Hepatocyte (in vitro differentiated cells): ENCODE measurements at regions not wholly inside any gene's neighbourhood (a gene's known extent, or its start where the extent isn't known, plus 50 kb on each side); places are given as distances from the start of the nearest gene placed in this dataset.

ENCODE experiments used
- DNase-seq: peaks from one replicate; pipeline ENCODE4 v3.0.0-alpha.2; 2016; ENCODE audit warnings: low spot score
- H2AFZ ChIP-seq: fragments of 200-600 bp; sonication (generic); 2 replicates; pipeline ENCODE4 v1.6.0; 2016; ENCODE audit warnings: antibody characterized with exemption, mild to moderate bottlenecking
- H3K27ac ChIP-seq: fragments of 200-600 bp; sonication (generic); 2 replicates; pipeline ENCODE4 v1.5.1; 2016; ENCODE audit warnings: mild to moderate bottlenecking
- H3K27me3 ChIP-seq: fragments of 200-600 bp; sonication (generic); 2 replicates; pipeline ENCODE4 v1.6.1; 2016
- H3K36me3 ChIP-seq: fragments of 200-600 bp; sonication (generic); replicated peaks from 2 replicates; pipeline ENCODE4 v1.5.1; 2016; ENCODE audit warnings: low read depth; ENCODE audit not compliant: insufficient read depth
- H3K4me1 ChIP-seq: fragments of 200-600 bp; sonication (generic); 2 replicates; pipeline ENCODE4 v1.5.1; 2016; ENCODE audit warnings: mild to moderate bottlenecking, moderate library complexity; ENCODE audit not compliant: insufficient read depth
- H3K4me2 ChIP-seq: fragments of 200-600 bp; sonication (generic); 2 replicates; pipeline ENCODE4 v1.6.0; 2016
- H3K4me3 ChIP-seq: fragments of 200-600 bp; sonication (generic); 2 replicates; pipeline ENCODE4 v1.5.1; 2016; ENCODE audit warnings: mild to moderate bottlenecking
- H3K79me2 ChIP-seq: fragments of 200-600 bp; sonication (generic); 2 replicates; pipeline ENCODE4 v1.6.0; 2017; ENCODE audit warnings: mild to moderate bottlenecking
- H3K9me2 ChIP-seq: fragments of 200-600 bp; sonication (generic); replicated peaks from 2 replicates; pipeline ENCODE4 v1.6.0; 2017; ENCODE audit warnings: mild to moderate bottlenecking; ENCODE audit not compliant: insufficient read depth
- H3K9me3 ChIP-seq: fragments of 200-600 bp; sonication (generic); 2 replicates; pipeline ENCODE4 v1.5.1; 2016; ENCODE audit warnings: low read depth, mild to moderate bottlenecking
- H4K20me1 ChIP-seq: fragments of 200-600 bp; sonication (generic); 2 replicates; pipeline ENCODE4 v1.6.0; 2016; ENCODE audit warnings: mild to moderate bottlenecking; ENCODE audit not compliant: insufficient read depth, poor library complexity, severe bottlenecking
- EZH2 ChIP-seq: fragments of 200-600 bp; sonication (generic); IDR thresholded peaks from 2 replicates; pipeline ENCODE4 v1.6.1; 2016; ENCODE audit warnings: antibody characterized with exemption, mild to moderate bottlenecking, borderline replicate concordance
- EZH2phosphoT487 ChIP-seq: fragments of 200-600 bp; sonication (generic); IDR thresholded peaks from one replicate; pipeline ENCODE4 v1.6.1; 2018; ENCODE audit warnings: antibody characterized with exemption, mild to moderate bottlenecking, low read depth, moderate library complexity; ENCODE audit not compliant: unreplicated experiment, severe bottlenecking
- WGBS: methylation state at CpG from one replicate; pipeline ENCODE4 v1.1.6; 2016; ENCODE audit warnings: low lambda C conversion rate; ENCODE audit errors: missing lambda C conversion rate; 5-methylcytosine and 5-hydroxymethylcytosine counted together
- TF ChIP-seq, protein P1 (sequence below): fragments of 200-600 bp; sonication (generic); IDR thresholded peaks from 2 replicates; pipeline ENCODE4 v1.5.1; 2016; ENCODE audit warnings: antibody characterized with exemption, mild to moderate bottlenecking; ENCODE audit not compliant: poor library complexity

DNA sequence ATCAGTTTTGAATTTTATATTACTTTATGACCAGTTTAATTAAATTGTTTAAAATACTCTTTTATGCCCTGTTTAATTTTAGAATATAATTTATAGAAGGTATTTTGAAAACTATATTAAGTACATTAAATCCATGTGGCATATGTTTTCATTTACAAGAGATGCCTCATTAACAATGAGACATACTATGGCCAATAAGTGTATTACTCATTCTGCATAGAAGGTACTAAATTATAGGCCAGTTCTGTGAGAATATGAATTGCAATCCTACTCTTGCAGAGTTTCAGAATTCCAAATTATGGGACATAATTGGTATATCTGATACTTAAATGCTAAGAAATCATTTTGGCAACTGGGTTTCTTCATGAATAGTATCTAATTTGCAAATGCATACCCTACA is 951.1 kb downstream of the FAT4 start:
- no peak overlapping the region for H3K4me2 ChIP-seq
- H3K36me3 ChIP-seq: no peaks in the 10 kb centered on the region
- no peaks in the 10 kb centered on the region for H3K27me3 ChIP-seq
- H3K79me2 ChIP-seq: no peaks in the 10 kb centered on the region
- no peaks in the 10 kb centered on the region for H4K20me1 ChIP-seq
- H3K4me3 ChIP-seq: no peak overlapping the region
- H3K9me2 ChIP-seq: no peaks in the 10 kb centered on the region
- no peak overlapping the region for H3K27ac ChIP-seq
- TF ChIP-seq EZH2phosphoT487: no peak
- TF ChIP-seq, protein P1, sequence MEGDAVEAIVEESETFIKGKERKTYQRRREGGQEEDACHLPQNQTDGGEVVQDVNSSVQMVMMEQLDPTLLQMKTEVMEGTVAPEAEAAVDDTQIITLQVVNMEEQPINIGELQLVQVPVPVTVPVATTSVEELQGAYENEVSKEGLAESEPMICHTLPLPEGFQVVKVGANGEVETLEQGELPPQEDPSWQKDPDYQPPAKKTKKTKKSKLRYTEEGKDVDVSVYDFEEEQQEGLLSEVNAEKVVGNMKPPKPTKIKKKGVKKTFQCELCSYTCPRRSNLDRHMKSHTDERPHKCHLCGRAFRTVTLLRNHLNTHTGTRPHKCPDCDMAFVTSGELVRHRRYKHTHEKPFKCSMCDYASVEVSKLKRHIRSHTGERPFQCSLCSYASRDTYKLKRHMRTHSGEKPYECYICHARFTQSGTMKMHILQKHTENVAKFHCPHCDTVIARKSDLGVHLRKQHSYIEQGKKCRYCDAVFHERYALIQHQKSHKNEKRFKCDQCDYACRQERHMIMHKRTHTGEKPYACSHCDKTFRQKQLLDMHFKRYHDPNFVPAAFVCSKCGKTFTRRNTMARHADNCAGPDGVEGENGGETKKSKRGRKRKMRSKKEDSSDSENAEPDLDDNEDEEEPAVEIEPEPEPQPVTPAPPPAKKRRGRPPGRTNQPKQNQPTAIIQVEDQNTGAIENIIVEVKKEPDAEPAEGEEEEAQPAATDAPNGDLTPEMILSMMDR: no peak
- H3K4me1 ChIP-seq: no peaks in the 10 kb centered on the region
- DNase-seq: no peak
- no peak overlapping the region for H2AFZ ChIP-seq
- H3K9me3 ChIP-seq: no peaks in the 10 kb centered on the region

- H3K9me3 ChIP-seq: no peaks in the 10 kb centered on the region
- 67% methylated on average over 1 of the region's 1 CpG for WGBS
- no peaks in the 10 kb centered on the region for H3K4me1 ChIP-seq
- no peaks in the 10 kb centered on the region for H3K79me2 ChIP-seq
- no peaks in the 10 kb centered on the region for H3K9me2 ChIP-seq
- no peaks in the 10 kb centered on the region for H3K27me3 ChIP-seq
- H3K4me2 ChIP-seq: no peak overlapping the region
- no peak overlapping the region for H3K27ac ChIP-seq
- no peak overlapping the region for H2AFZ ChIP-seq
- TF ChIP-seq EZH2phosphoT487 (no peak), EZH2 (no peak)
- TF ChIP-seq, protein P1: no peak
- no peak for DNase-seq
- H3K36me3 ChIP-seq: no peaks in the 10 kb centered on the region
- H3K4me3 ChIP-seq: no peak overlapping the region
- no peaks in the 10 kb centered on the region for H4K20me1 ChIP-seq
Measured at GRCh38 chr4:126267689-126268088, 952.9 kb downstream of the FAT4 start.

DNA sequence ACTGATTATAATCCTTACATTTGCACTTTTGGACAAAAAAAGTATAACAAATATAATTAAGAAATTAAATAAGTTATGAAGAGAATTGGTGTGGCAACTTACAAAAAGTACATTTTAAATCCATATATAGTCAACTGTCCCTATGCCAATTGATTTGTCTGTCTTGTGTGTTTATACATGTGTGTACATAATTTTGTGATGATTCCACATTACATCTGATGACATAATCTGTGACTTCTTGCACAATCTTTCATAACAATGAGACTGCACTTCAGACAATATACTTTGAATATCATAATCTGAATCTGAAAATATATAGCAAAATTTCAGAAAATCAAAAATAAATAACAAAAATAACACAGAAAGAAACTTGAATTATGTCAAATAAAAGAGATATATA is 953.4 kb downstream of the FAT4 start:
- Histone ChIP-seq H3K4me3 (no peak overlapping the region), H3K27ac (no peak overlapping the region), H3K4me2 (no peak overlapping the region), H2AFZ (no peak overlapping the region), H3K36me3 (no peaks in the 10 kb centered on the region), H4K20me1 (no peaks in the 10 kb centered on the region), H3K27me3 (no peaks in the 10 kb centered on the region), H3K4me1 (no peaks in the 10 kb centered on the region), H3K9me3 (no peaks in the 10 kb centered on the region), H3K79me2 (no peaks in the 10 kb centered on the region), H3K9me2 (no peaks in the 10 kb centered on the region)
- no peak for DNase-seq
- TF ChIP-seq EZH2: no peak

- Histone ChIP-seq H3K4me2 (no peak overlapping the region), H3K27me3 (no peaks in the 10 kb centered on the region), H3K27ac (no peak overlapping the region), H3K4me1 (no peaks in the 10 kb centered on the region), H3K9me3 (no peaks in the 10 kb centered on the region), H3K36me3 (no peaks in the 10 kb centered on the region), H4K20me1 (no peaks in the 10 kb centered on the region), H2AFZ (no peak overlapping the region), H3K4me3 (no peak overlapping the region), H3K79me2 (no peaks in the 10 kb centered on the region), H3K9me2 (no peaks in the 10 kb centered on the region)
- TF ChIP-seq EZH2 (no peak), EZH2phosphoT487 (no peak)
- TF ChIP-seq, protein P1: no peak
- 73% methylated on average over 6 of the region's 6 CpGs for WGBS
- no peak for DNase-seq
Measured at GRCh38 chr4:126269106-126269505, 954.4 kb downstream of the FAT4 start.
